SK-N-SH (cell line): ENCODE measurements at regions not wholly inside any gene's neighbourhood (a gene's known extent, or its start where the extent isn't known, plus 50 kb on each side); places are given as distances from the start of the nearest gene placed in this dataset.

Experiments
- CTCF ChIA-PET: fragments of 300-600, 350-600 bp; formaldehyde crosslinking; extraction: SDS; loops from one replicate; lab custom pipeline; 2021; lab: Yijun Ruan, JAX
- POLR2A ChIA-PET: fragments of 350-600 bp; sonication (Branson Sonifier 250); formaldehyde crosslinking; extraction: SDS; loops from one replicate; lab custom pipeline; 2020; ENCODE audit warnings: antibody characterized with exemption, inconsistent platforms; lab: Yijun Ruan, JAX
- DNase-seq: peaks from one replicate; pipeline ENCODE4 v3.0.0; 2012
- H2AFZ ChIP-seq: fragments of 200-600 bp; sonication (generic); 2 replicates; pipeline ENCODE4 v1.8.1; 2016; ENCODE audit warnings: antibody characterized with exemption, mild to moderate bottlenecking, low read depth
- H3F3A ChIP-seq: fragments of 200-600 bp; sonication (generic); replicated peaks from 2 replicates; pipeline ENCODE3; 2016; ENCODE audit warnings: antibody characterized with exemption, mild to moderate bottlenecking; ENCODE audit not compliant: insufficient read depth
- H3K27ac ChIP-seq, 2 experiments: fragments of 200-500 bp in 1 of 2; fragments of 200-600 bp in 1 of 2; sonication (Bioruptor generic) in 1 of 2; sonication (generic), shearing (Covaris generic) in 1 of 2; 2 replicates each; pipeline versions ENCODE4 v1.5.1 to v1.6.1; 2014 to 2016; ENCODE audit warnings: low read depth in 2 of 2, inconsistent platforms in 1 of 2, low read length in 1 of 2, mild to moderate bottlenecking in 1 of 2, mixed read lengths in 1 of 2
- H3K27me3 ChIP-seq: fragments of 200-600 bp; sonication (generic), shearing (Covaris generic); 2 replicates; pipeline ENCODE4 v1.6.1; 2016; ENCODE audit warnings: mixed run types; ENCODE audit not compliant: insufficient read depth
- H3K36me3 ChIP-seq, 2 experiments: fragments of 200-500 bp in 1 of 2; fragments of 200-600 bp in 1 of 2; sonication (Bioruptor generic) in 1 of 2; sonication (generic) in 1 of 2; replicated peaks in 1 of 2; 2 replicates each; pipeline versions ENCODE3 to v1.5.1; 2014 to 2016; ENCODE audit warnings: low read length in 1 of 2, mild to moderate bottlenecking in 1 of 2; ENCODE audit not compliant: insufficient read depth in 2 of 2, control insufficient read depth in 1 of 2
- H3K4me1 ChIP-seq, 2 experiments: fragments of 200-500 bp in 1 of 2; fragments of 200-600 bp in 1 of 2; sonication (Bioruptor generic) in 1 of 2; sonication (generic), shearing (Covaris generic) in 1 of 2; 2 replicates each; pipeline versions ENCODE4 v1.5.1 to v1.6.1; 2014 to 2016; ENCODE audit warnings: low read depth in 1 of 2, low read length in 1 of 2, mixed run types in 1 of 2; ENCODE audit not compliant: insufficient read depth in 2 of 2, control insufficient read depth in 1 of 2
- H3K4me2 ChIP-seq: fragments of 200-600 bp; sonication (generic), shearing (Covaris generic); 2 replicates; pipeline ENCODE4 v1.6.1; 2017; ENCODE audit warnings: mixed run types
- H3K4me3 ChIP-seq, 2 experiments: fragments of 200-500 bp in 1 of 2; fragments of 200-600 bp in 1 of 2; sonication (Bioruptor generic) in 1 of 2; sonication (generic), shearing (Covaris generic) in 1 of 2; 2 replicates each; pipeline versions ENCODE4 v1.5.1 to v1.8.1; 2014 to 2016; ENCODE audit warnings: low read depth in 2 of 2, inconsistent platforms in 1 of 2, low read length in 1 of 2, mild to moderate bottlenecking in 1 of 2, mixed read lengths in 1 of 2, moderate library complexity in 1 of 2
- H3K79me2 ChIP-seq: fragments of 200-600 bp; sonication (generic); 2 replicates; pipeline ENCODE4 v1.8.1; 2017; ENCODE audit warnings: mild to moderate bottlenecking; ENCODE audit not compliant: insufficient read depth
- H3K9ac ChIP-seq: fragments of 200-600 bp; sonication (generic); 2 replicates; pipeline ENCODE4 v1.6.1; 2017; ENCODE audit warnings: mixed run types
- H3K9me2 ChIP-seq: fragments of 200-600 bp; sonication (generic); 2 replicates; pipeline ENCODE4 v1.6.1; 2017; ENCODE audit warnings: mixed run types
- H3K9me3 ChIP-seq: fragments of 200-600 bp; sonication (generic); 2 replicates; pipeline ENCODE4 v1.6.1; 2017; ENCODE audit warnings: mixed run types, mild to moderate bottlenecking, moderate library complexity
- H4K20me1 ChIP-seq: fragments of 200-600 bp; sonication (generic); 2 replicates; pipeline ENCODE4 v1.6.1; 2017; ENCODE audit warnings: mild to moderate bottlenecking, mixed run types; ENCODE audit not compliant: insufficient read depth
- CTCF ChIP-seq: fragments of 200-600 bp; sonication (generic); IDR thresholded peaks from 2 replicates; pipeline ENCODE4 v1.6.1; 2017; ENCODE audit warnings: antibody characterized with exemption, mild to moderate bottlenecking, moderate library complexity
- ELF1 ChIP-seq: IDR thresholded peaks from 2 replicates; pipeline ENCODE4 v1.4.0; 2012
- EP300 ChIP-seq, 2 experiments: IDR thresholded peaks; 2 replicates each; pipeline versions ENCODE4 v1.4.0 to v1.6.1; 2012; ENCODE audit warnings: borderline replicate concordance in 1 of 2, low read depth in 1 of 2, low read length in 1 of 2
- FOSL2 ChIP-seq: IDR thresholded peaks from 2 replicates; pipeline ENCODE4 v1.4.0; 2012; ENCODE audit warnings: low read depth, mild to moderate bottlenecking, moderate library complexity, borderline replicate concordance
- FOXJ3 ChIP-seq: sonication (generic); formaldehyde crosslinking; IDR thresholded peaks from 2 replicates; pipeline ENCODE4 v1.5.1; 2020; ENCODE audit warnings: mild to moderate bottlenecking, missing genetic modification reagents
- FOXM1 ChIP-seq: IDR thresholded peaks from 2 replicates; pipeline ENCODE4 v1.4.0; 2012; ENCODE audit warnings: low read depth, mild to moderate bottlenecking
- GABPA ChIP-seq: IDR thresholded peaks from 2 replicates; pipeline ENCODE4 v1.4.0; 2012; ENCODE audit warnings: low read depth, mild to moderate bottlenecking
- JUND ChIP-seq: IDR thresholded peaks from 2 replicates; pipeline ENCODE4 v1.4.0; 2012
- MXI1 ChIP-seq: IDR thresholded peaks from 2 replicates; pipeline ENCODE4 v1.6.1; 2012; ENCODE audit warnings: mild to moderate bottlenecking, low read depth, low read length, improper control_type of control experiment
- NFIC ChIP-seq: IDR thresholded peaks from 2 replicates; pipeline ENCODE4 v1.4.0; 2012; ENCODE audit warnings: borderline replicate concordance
- POLR2AphosphoS5 ChIP-seq: IDR thresholded peaks from 2 replicates; pipeline ENCODE4 v1.6.1; 2012; ENCODE audit warnings: low read depth, low read length
- RAD21 ChIP-seq: IDR thresholded peaks from 2 replicates; pipeline ENCODE4 v1.6.1; 2012; ENCODE audit warnings: mild to moderate bottlenecking, low read length
- RCOR1 ChIP-seq: fragments of 150-350 bp; IDR thresholded peaks from 2 replicates; pipeline ENCODE4 v1.6.1; 2017; ENCODE audit warnings: antibody characterized with exemption, low read length
- SIN3A ChIP-seq: IDR thresholded peaks from 2 replicates; pipeline ENCODE4 v1.6.1; 2012; ENCODE audit warnings: low read depth, mild to moderate bottlenecking, low read length, moderate library complexity, borderline replicate concordance
- TAF1 ChIP-seq: IDR thresholded peaks from 2 replicates; pipeline ENCODE4 v1.6.1; 2012; ENCODE audit warnings: low read depth, mild to moderate bottlenecking, low read length, moderate library complexity, borderline replicate concordance
- TCF12 ChIP-seq: IDR thresholded peaks from 2 replicates; pipeline ENCODE4 v1.4.0; 2012
- WGBS: methylation state at CpG from one replicate; pipeline ENCODE4 v1.1.6; 2017; ENCODE audit warnings: low lambda C conversion rate; 5-methylcytosine and 5-hydroxymethylcytosine counted together
- TF ChIP-seq, protein P1 (sequence below): fragments of 150-350 bp; IDR thresholded peaks from 2 replicates; pipeline ENCODE4 v1.6.1; 2016; ENCODE audit warnings: mild to moderate bottlenecking, low read depth, low read length
- TF ChIP-seq, protein P2 (sequence below): IDR thresholded peaks from 2 replicates; pipeline ENCODE4; 2012
- TF ChIP-seq, protein P3 (sequence below): IDR thresholded peaks from 2 replicates; pipeline ENCODE4 v1.4.0; 2012; ENCODE audit warnings: low read depth

DNA sequence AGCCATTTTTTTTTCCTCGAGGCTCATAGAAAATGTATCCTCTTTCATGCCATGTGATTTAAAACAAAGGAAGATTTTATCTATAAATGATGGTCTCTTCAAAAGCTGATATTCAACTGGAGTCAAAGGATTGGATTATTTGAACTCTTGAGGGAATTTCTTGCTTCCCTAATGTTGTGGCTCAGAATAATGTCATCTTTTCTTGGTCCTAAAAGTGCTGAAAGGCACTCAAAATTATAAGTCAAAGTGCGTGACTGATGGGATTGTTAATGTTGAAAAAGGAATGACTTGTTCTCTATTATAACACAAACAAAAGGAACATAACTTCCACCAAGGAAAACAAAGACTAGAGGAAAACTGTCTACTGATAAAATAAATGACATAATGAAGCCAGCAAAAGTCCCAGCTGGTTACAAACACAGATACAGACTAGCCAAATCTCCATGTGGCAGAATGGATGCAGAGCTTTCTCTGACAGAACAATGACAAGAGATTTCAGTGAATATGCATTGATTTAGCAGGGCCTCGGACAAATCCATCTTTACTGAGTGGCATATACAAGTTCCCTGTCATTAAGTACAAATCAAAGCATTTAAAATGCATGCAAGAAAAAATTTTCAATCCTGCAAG is 552.6 kb downstream of the GBA3 start:
- Histone ChIP-seq H3K79me2 (no peaks in the 10 kb centered on the region), H3K4me3 (no peak overlapping the region), H3K4me1 (no peaks in the 10 kb centered on the region), H3K36me3 (no peaks in the 10 kb centered on the region), H2AFZ (no peak overlapping the region), H3K9me3 (no peaks in the 10 kb centered on the region), H3K4me2 (no peak overlapping the region), H3K27ac (no peak overlapping the region), H3K9me2 (no peaks in the 10 kb centered on the region), H3K27me3 (no peaks in the 10 kb centered on the region), H3F3A (no peaks in the 10 kb centered on the region), H4K20me1 (no peaks in the 10 kb centered on the region), H3K9ac (no peak overlapping the region)
- TF ChIP-seq TAF1 (no peak), RAD21 (no peak), EP300 (IDR thresholded peaks at IDR 0.05; ENCODE audit: borderline replicate concordance in 1 of 2, low read depth in 1 of 2, low read length in 1 of 2) (no peak), GABPA (no peak), POLR2AphosphoS5 (no peak), RCOR1 (no peak), FOXJ3 (CRISPR knock-in tag) (no peak), SIN3A (no peak), MXI1 (no peak), JUND (no peak), FOXM1 (no peak), NFIC (no peak), ELF1 (no peak), CTCF (no peak), TCF12 (no peak), FOSL2 (no peak)
- TF ChIP-seq, protein P1, sequence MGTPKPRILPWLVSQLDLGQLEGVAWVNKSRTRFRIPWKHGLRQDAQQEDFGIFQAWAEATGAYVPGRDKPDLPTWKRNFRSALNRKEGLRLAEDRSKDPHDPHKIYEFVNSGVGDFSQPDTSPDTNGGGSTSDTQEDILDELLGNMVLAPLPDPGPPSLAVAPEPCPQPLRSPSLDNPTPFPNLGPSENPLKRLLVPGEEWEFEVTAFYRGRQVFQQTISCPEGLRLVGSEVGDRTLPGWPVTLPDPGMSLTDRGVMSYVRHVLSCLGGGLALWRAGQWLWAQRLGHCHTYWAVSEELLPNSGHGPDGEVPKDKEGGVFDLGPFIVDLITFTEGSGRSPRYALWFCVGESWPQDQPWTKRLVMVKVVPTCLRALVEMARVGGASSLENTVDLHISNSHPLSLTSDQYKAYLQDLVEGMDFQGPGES: no peak
- TF ChIP-seq, protein P2, sequence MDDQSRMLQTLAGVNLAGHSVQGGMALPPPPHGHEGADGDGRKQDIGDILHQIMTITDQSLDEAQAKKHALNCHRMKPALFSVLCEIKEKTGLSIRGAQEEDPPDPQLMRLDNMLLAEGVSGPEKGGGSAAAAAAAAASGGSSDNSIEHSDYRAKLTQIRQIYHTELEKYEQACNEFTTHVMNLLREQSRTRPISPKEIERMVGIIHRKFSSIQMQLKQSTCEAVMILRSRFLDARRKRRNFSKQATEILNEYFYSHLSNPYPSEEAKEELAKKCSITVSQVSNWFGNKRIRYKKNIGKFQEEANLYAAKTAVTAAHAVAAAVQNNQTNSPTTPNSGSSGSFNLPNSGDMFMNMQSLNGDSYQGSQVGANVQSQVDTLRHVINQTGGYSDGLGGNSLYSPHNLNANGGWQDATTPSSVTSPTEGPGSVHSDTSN: no peak
- TF ChIP-seq, protein P3, sequence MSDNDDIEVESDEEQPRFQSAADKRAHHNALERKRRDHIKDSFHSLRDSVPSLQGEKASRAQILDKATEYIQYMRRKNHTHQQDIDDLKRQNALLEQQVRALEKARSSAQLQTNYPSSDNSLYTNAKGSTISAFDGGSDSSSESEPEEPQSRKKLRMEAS: no peak
- no peak for DNase-seq
- under 1% methylated on average over 3 of the region's 3 CpGs for WGBS
- CTCF ChIA-PET: interaction anchor here (1.0 kb wide), 1 partner anchor 12 kb away, joined by 3 read pairs; no protein-coding TSS in a partner anchor
- POLR2A ChIA-PET: no interaction called here
